ENCODE measurements at regions not wholly inside any gene's neighbourhood (a gene's known extent, or its start where the extent isn't known, plus 50 kb on each side); places are given as distances from the start of the nearest gene placed in this dataset.

GRCh38 chr10:118213436-118213835 lies 128.7 kb downstream of the FAM204A start:
- Histone ChIP-seq H3K27me3 (ENCODE audit: control insufficient read depth, extremely low read depth, insufficient read depth, low read length) (no peaks in the 10 kb centered on the region), H3K79me2 (ENCODE audit: control insufficient read depth, insufficient read depth, low read length) (no peaks in the 10 kb centered on the region), H3K4me1 (ENCODE audit: control insufficient read depth, extremely low read depth, insufficient read depth, low read length) (peaks cover 8% of the 10 kb centered on the region), H3K9me1 (ENCODE audit: control insufficient read depth, extremely low read depth, insufficient read depth, low read length) (no peaks in the 10 kb centered on the region), H2AFZ (ENCODE audit: control insufficient read depth, low read length) (no peak overlapping the region), H4K20me1 (ENCODE audit: control insufficient read depth, extremely low read depth, insufficient read depth, low read length) (no peaks in the 10 kb centered on the region), H3K4me3 (ENCODE audit: control insufficient read depth in 2 of 3, extremely low read depth in 1 of 3, insufficient read depth in 2 of 3, low read depth in 1 of 3, low read length in 3 of 3) (no peak overlapping the region), H3K36me3 (ENCODE audit: control insufficient read depth in 2 of 2, extremely low read depth in 1 of 2, insufficient read depth in 2 of 2, low read length in 2 of 2) (no peaks in the 10 kb centered on the region), H3K9me3 (ENCODE audit: control insufficient read depth, low read depth, low read length) (no peaks in the 10 kb centered on the region), H3K9ac (ENCODE audit: control insufficient read depth, extremely low read depth, insufficient read depth, low read length) (no peak overlapping the region), H3K27ac (ENCODE audit: control insufficient read depth, insufficient read depth, low read length) (no peak overlapping the region), H3K4me2 (ENCODE audit: control insufficient read depth, extremely low read depth, insufficient read depth, low read depth, low read length) (no peak overlapping the region)
- DNase-seq (ENCODE audit: low read depth, low spot score) (no peak), FAIRE-seq (no peak)
- dilution Hi-C loops (cut with MboI; ENCODE audit: extremely low pct_ligation_motif_present, low sequenced_read_pairs) = no loop called here
- TF ChIP-seq EZH2 (IDR thresholded peaks at IDR 0.05; ENCODE audit: low read length) (no peak), CTCF (optimal IDR thresholded peaks at IDR 0.05 in 1 of 3, IDR thresholded peaks at IDR 0.05 in 1 of 3, conservative IDR thresholded peaks at IDR 0.05 in 1 of 3; ENCODE audit: extremely low read depth in 1 of 3, insufficient read depth in 2 of 3, low read length in 3 of 3) (no peak)

GRCh38 chr10:118210276-118210675 lies 131.8 kb downstream of the FAM204A start:
- Histone ChIP-seq H3K4me2 (ENCODE audit: control insufficient read depth, extremely low read depth, insufficient read depth, low read depth, low read length) (peak overlapping the region; percentile 13), H3K4me1 (ENCODE audit: control insufficient read depth, extremely low read depth, insufficient read depth, low read length) (peaks cover 8% of the 10 kb centered on the region), H3K9me1 (ENCODE audit: control insufficient read depth, extremely low read depth, insufficient read depth, low read length) (no peaks in the 10 kb centered on the region), H3K36me3 (ENCODE audit: control insufficient read depth in 2 of 2, extremely low read depth in 1 of 2, insufficient read depth in 2 of 2, low read length in 2 of 2) (no peaks in the 10 kb centered on the region), H3K4me3 (ENCODE audit: control insufficient read depth in 2 of 3, extremely low read depth in 1 of 3, insufficient read depth in 2 of 3, low read depth in 1 of 3, low read length in 3 of 3) (no peak overlapping the region), H3K9me3 (ENCODE audit: control insufficient read depth, low read depth, low read length) (no peaks in the 10 kb centered on the region), H2AFZ (ENCODE audit: control insufficient read depth, low read length) (no peak overlapping the region), H4K20me1 (ENCODE audit: control insufficient read depth, extremely low read depth, insufficient read depth, low read length) (no peaks in the 10 kb centered on the region), H3K79me2 (ENCODE audit: control insufficient read depth, insufficient read depth, low read length) (no peaks in the 10 kb centered on the region), H3K27ac (ENCODE audit: control insufficient read depth, insufficient read depth, low read length) (no peak overlapping the region), H3K9ac (ENCODE audit: control insufficient read depth, extremely low read depth, insufficient read depth, low read length) (no peak overlapping the region), H3K27me3 (ENCODE audit: control insufficient read depth, extremely low read depth, insufficient read depth, low read length) (no peaks in the 10 kb centered on the region)
- FAIRE-seq = peak; percentile 49
- DNase-seq (ENCODE audit: low read depth, low spot score) = no peak
- TF ChIP-seq CTCF (optimal IDR thresholded peaks at IDR 0.05 in 1 of 3, IDR thresholded peaks at IDR 0.05 in 1 of 3, conservative IDR thresholded peaks at IDR 0.05 in 1 of 3; ENCODE audit: extremely low read depth in 1 of 3, insufficient read depth in 2 of 3, low read length in 3 of 3) (no peak), EZH2 (IDR thresholded peaks at IDR 0.05; ENCODE audit: low read length) (no peak)
- dilution Hi-C loops (cut with MboI; ENCODE audit: extremely low pct_ligation_motif_present, low sequenced_read_pairs) = no loop called here

Measured in keratinocyte (primary cell).